Fibroblast of the conjunctiva (primary cell): ENCODE measurements at regions not wholly inside any gene's neighbourhood (a gene's known extent, or its start where the extent isn't known, plus 50 kb on each side); places are given as distances from the start of the nearest gene placed in this dataset.
"Not testable (repeated sequence)": the region's sequence is repeated elsewhere in the genome, so short reads cannot be mapped to it uniquely, and the experiment has no call there.

Experiments used
- DNase-seq: peaks from one replicate; pipeline ENCODE4 v3.0.0-alpha.2; 2010; ENCODE audit warnings: low read depth

DNA sequence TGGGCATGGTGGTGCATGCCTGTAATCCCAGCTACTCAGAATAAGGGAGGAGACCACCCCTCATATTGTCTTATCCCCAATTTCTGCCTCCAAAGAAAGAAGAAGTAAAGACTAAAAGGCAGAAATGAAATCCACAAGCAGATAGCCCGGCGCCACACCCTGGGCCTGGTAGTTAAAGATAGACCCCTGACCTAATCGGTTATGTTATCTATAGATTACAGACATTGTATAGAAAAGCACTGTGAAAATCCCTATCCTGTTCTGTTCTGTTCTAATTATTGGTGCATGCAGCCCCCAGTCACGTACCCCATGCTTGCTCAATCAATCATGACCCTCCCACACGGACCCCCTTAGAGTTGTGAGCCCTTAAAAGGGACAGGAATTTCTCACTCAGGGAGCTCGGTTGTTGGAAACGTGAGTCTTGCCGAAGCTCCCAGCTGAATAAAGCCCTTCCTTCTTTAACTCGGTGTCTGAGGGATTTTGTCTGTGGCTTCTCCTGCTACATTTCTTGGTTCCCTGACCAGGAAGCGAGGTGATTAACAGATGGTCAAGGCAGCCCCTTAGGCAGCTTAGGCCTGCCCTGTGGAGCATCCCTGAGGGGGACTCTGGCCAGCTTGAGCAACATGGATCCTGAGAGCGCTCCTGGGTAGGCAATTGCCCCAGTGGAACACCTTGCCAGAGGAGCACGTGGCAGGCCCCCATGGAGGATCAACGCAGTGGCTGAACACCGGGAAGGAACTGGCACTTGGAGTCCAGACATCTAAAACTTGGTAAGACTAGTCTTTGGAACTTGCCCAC, 188.7 kb upstream of the NDUFV2 start:
- not testable (repeated sequence) for DNase-seq

DNA sequence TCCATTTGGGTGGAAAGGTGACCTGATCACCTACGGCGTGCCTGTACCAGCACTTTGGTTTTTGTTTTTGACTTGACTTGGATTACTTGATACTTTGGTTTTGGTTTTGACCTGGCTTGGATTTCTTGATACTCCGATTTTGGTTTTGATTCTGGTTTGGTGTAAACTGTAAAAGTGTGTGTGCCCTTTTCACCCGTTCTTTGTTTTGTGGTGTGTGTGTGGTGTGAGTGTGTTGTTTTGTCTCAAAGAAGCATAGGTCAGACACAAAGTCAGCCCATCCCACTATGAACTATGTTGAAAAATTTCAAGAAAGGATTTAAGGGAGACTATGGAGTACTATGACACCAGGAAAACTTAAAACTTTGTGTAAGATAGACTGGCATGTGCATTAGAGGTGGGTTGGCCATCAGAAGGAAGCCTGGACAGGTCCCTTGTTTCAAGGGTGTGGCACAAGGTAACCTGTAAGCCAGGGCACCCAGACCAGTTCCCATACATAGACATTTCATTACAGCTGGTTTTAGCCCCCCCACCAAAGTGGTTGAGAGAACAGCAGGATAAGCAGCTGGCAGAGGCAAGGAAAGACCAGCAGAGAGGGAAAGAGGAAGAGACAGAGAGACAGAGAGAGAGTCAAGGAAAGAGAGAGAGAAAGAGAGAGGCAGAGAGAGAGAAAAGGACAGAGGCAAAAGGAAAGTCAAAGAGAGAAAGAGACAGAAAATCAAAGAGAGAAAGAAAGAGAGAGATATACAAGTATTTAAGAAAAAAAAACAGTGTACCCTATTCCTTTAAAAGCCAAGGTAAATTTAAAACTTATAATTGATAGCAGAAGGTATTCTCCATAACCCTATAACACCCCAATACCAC, 187.9 kb upstream of the NDUFV2 start:
- not testable (repeated sequence) for DNase-seq

DNA sequence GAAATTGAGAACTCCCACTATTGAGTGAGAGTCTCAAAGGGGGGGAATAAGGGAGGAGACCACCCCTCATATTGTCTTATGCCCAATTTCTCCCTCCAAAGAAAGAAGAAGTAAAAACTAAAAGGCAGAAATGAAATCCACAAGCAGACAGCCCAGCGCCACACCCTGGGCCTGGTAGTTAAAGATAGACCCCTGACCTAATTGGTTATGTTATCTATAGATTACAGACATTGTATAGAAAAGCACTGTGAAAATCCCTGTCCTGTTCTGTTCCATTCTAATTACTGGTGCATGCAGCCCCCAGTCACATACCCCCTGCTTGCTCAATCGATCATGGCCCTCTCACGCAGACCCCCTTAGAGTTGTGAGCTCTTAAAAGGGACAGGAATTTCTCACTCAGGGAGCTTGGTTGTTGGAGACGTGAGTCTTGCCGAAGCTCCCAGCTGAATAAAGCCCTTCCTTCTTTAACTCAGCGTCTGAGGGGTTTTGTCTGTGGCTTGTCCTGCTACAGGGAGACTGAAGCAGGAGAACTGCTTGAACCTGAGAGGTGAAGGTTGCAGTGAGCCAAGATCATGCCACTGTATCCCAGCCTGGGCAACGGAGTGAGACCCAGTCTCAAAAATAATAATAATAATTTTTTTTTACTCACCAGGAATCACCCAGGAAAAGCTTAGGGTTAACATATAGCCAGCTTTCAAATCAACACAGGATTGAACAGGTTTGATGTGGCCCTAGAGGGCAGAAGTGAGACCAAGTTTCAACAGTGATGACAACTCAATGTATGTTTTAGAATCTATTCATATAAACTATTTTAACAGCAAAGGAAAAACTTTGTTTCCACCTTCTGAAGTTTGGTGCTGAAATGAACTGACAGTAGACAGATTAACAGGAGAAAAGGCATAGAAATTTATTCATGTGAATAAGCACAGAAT, 181.4 kb upstream of the NDUFV2 start:
- not testable (repeated sequence) for DNase-seq

DNA sequence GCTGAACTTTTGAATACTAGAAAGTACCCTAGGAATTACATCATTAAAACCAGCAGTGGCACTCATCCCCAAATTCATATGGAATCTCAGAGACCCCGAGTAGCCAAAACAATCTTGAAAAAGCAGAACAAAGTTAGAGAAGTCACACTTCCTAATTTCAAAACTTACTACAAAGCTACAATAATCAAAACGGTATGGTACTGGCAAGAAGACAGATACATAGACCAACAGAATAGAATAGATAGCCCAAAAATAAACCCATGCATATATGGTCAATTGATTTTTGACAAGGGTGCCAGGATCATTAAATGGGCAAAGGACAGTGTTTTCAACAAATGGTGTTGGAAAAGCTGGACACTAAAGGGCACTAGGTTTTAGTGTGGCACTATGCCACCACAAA, 176.0 kb upstream of the NDUFV2 start:
- DNase-seq = no peak

DNA sequence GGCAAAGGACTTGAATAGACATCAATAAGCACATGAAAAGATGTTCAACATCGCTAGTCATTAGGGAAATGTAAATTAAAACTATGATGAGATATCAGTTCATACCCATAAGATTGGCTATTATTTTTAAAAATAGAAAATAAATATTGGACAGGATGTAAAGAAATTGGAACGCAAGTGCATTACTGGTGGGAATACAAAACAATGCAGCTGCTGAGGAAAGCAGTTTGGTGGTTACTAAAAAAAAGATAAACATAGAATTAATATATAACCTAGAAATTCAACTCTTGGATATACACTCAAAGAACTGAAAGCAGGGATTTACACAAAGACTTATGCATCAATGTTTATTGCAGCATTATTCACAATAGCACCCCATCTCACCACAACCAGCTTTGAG, 174.5 kb upstream of the NDUFV2 start:
- no peak for DNase-seq

DNA sequence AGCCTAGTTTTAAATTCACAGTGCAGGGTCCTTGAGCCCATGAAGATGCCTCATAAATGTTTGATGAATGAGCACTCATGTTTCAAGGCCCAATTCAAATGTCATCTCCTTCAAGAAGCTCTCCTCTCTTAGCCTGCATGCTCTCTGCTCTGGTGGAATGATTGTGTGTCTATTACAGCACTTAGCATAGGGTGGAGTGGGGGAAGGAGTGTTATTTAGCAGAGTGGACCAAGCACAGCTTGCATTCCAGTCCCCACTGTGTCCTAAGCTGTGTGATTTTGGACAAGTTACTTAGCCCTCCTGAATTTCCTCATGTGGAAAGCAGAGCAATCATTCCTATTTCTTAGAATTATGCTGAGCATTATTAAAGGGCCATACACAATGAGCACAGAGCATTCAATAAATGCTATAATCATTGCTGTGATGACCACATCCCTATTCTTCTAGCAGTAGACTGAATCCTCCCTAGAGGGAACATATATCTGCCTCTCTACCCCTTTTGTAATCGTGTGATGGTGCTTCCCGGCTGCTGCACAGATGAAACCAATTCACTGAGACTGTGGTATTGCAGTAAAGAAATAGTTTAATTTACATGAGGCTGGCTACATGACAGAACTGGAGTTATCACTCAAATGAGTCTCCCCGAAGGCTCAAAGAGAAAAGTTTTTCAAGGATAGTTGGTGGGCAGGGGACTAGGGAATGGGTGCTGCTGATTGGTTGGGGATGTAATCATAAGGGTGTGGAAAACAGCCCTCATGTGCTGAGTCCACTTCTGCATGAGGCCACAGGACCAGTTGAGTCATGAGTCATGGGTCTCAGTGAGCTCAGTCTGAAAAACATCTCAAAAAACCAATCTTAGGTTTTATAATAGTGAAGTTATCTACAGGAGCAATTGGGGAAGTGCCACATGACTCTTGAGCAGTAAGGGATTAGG, 173.4 kb upstream of the NDUFV2 start:
- DNase-seq = no peak

DNA sequence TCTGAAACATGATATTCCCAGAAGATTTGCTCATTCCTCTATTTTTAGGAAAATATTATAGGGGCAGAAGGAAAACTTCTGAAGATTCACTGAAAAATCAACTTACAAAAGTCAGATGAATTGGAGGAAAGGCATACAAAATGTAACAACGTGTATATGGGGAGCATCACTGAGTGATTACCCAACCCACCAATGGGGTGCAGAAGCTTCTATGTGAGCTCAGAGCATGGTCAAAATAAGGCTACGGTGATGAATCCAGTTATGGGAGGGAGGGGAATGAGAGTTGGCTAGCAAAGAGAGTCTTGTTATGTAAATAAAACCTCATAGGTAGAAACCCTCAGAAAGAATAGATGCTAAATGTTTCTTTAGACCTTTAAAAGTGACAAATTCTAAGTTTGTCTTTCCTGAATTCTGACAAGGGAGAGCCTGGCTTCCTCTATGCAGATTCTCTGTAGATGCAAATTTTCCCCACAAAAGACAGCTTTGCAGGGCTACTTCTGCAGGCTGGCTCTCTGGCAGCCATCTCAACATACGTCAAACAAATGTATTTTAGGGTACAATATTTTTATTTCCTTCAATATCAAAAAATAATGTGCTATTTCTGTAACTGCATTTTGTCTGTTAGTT, 171.4 kb upstream of the NDUFV2 start:
- DNase-seq = peak; percentile 28

DNA sequence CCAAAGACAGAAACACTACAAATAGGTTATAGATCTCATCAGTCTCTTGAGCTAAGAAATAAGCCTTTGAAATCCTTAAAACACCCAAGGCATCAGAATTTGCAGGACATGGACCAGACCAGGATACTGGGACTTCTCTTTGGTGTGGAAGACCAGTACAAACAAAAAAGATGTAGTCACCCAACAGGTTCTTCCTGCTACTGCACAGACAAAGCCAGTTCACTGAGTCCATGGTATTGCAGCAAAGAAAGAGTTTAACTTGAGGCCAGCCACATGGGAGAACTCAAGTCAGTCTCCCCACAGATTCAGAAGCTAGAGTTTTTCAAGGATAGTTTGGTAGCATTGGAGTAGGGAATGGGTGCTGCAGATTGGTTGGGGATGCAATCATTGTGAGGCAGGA, 169.6 kb upstream of the NDUFV2 start:
- DNase-seq = no peak

DNA sequence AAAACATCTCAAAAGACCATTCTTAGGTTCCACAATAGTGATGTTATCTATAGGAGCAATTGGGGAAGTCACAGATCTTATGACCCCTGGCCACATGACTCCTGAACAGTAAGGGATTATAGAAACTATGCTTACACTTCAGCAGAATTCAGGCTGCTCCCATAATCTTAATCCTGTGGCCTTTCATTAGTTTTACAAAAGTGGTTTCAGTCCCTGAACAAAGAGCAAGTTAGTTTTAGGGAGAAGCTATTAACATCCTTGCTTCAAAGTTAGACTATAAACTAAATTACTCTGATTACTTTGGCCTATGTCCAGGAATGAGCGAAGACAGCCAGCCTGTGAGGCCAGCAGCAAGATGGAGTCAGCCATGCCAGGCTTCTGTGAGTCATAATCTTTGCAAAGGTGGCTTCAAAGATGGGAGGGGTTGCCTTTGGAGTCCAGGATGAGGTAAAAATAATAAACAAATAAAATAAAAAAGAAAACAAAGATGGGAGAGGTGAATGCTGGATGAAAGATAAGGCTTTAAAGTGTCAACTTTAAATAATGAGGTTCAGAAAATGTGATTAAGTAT, 168.7 kb upstream of the NDUFV2 start:
- no peak for DNase-seq

DNA sequence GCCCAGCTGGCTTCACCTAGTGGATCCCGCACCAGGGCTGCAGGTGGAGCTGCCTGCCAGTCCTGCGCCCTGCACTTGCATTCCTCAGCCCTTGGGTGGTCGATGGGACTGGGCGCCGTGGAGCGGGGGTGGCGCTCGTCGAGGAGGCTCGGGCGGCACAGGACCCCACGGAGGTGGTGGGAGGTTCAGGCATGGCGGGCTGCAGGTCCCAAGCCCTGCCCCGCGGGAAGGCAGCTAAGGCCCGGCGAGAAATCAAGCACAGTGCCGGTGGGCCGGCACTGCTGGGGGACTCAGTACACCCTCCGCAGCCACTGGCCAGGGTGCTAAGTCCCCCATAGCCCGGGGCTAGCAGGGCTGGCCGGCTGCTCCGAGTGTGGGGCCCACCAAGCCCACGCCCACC, 167.2 kb upstream of the NDUFV2 start:
- DNase-seq = not testable (repeated sequence)

DNA sequence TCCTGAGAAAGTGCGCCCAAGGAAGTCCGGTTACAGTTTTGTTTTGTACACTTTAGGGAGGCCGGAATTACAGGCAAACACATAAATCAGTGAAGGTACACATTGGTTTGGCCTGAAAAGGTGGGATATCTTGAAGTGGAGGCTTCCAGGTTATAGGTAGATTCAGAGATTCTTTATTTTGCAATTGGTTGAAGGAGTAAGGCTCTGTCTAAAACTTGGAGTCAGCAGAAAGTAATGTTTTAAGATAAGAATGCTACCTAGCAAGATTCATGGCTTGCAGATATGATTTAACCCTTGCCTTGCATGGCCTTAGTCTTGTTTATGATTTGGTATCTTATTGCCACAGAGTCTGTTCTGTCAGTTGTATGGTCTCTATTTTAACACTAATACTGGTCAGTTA, 165.9 kb upstream of the NDUFV2 start:
- DNase-seq = no peak

DNA sequence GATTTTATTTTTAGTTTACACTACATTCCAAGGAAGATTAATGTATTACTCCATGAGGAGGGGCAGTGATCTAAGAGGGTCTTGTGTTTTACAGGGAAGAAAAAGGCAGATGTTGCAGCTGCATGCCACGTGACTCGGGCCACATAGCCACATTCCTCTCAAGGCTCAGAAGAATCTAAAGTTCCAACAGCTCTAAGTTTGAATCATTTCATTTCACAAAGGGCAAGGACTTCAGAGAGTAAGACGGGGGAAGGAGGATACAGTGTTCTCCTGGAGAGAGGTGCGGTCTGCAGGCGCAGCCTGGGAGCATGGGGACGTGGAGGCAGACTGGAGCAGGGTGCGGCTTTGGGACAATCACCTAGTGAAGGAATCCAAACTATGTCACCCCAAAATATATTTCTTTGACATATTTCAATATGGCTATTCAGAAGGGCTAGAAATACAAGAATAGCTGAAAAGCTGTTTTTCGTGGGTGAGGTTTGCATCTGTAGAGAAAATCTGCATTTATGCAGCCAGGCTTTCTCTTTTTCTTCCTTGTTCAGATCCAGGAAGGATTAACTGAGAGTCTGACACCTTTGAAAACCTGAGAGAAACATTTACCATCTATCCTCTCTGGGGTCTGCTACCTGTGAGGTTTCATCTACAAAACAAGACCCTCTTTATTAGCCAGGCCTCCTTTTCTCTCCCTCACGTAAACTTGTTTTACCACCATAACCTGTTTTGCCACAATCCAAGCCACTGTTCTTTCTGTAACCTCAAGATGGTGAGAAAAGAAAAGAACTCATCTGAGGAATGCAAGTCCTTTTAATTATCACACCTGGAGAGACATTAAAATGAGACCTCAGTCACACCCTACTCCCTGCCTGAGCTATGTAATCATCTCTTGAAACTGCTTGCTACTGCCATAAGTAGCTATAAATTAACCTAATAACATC, 165.1 kb upstream of the NDUFV2 start:
- DNase-seq = no peak

DNA sequence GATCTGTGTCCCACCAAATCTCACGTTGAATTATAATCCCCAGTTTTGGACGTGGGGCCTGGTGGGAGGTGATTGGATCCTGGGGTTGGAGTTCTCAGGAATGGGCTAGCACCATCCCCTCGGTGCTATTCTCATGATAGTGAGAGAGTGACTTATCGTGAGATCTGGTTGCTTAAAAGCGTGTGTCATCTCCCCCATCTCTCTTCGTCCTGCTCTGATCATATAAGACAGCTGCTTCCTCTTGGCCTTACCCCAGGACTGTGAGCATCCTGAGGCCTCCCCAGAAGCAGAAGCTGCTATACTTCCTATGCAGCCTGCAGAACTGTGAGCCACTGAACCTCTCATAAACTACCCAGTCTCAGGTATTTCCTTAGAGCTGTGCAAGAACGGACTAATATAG, 163.7 kb upstream of the NDUFV2 start:
- DNase-seq = no peak

DNA sequence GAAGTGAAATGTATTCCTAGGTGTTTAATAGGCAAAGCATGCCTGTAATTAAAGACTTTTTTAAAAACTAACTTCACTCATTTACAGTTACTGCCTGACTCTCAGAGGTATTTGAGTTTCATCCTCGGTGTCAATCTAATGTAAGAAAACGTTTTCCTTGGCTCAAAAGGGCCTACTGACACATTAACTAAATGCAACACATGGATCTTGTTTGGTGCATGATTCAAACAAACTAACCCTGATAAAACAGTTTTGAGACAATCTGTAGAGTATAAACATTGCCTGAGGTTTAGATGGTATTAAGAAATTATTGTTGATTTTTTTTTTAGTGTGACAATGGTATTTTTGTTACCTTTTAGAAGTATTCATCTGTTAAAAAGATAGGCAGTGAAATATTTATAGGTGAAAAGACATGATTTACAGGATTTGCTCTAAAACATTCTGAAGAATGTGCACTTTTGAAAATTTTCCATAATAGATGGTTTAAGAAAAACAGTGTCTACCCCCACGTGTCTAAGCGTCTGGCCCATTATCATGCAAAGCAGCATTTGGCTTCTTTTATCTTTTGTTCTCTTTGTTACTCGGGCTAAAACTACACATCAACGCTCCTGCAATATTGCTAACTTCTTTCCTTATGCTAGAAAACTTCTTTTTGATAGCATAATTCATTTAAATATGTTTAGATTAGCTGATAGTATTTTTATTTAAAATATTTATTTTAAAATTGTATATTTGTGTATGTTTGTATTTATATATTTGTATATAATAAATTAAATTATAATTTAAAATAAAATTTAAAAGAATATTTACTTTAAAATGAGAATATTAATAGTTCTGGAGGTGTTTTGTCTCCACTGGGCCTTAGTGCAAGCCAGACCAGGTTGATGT, 160.2 kb upstream of the NDUFV2 start:
- no peak for DNase-seq

DNA sequence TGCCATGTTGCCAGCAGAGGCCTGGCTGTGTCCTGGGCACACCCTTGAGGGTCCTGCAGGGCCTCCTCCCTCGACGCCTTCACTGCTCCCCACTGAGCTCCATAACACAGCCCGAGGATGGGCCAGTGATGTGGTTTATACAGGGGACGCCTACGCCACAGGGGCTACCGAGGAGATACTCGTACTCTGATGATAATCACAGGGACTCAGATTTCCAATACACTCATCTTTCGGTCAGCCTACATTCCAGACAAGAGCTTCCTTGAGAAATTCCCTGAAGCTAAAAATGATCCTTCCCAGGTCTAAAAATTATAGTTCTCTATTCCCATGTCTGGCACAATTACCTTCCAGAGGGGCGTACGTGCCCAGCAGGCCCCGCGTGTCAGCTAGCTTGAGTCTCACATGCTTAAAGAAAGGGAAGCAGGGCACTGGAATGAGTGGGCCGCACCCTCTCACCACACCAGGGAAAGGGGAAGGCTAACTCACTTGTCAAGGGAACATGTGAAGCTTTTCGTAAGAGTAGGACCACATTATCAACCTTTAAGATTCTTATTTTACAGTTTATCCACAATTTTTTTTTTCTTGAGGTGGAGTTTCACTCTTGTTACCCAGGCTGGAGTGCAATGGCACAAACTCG, 159.5 kb upstream of the NDUFV2 start:
- no peak for DNase-seq

DNA sequence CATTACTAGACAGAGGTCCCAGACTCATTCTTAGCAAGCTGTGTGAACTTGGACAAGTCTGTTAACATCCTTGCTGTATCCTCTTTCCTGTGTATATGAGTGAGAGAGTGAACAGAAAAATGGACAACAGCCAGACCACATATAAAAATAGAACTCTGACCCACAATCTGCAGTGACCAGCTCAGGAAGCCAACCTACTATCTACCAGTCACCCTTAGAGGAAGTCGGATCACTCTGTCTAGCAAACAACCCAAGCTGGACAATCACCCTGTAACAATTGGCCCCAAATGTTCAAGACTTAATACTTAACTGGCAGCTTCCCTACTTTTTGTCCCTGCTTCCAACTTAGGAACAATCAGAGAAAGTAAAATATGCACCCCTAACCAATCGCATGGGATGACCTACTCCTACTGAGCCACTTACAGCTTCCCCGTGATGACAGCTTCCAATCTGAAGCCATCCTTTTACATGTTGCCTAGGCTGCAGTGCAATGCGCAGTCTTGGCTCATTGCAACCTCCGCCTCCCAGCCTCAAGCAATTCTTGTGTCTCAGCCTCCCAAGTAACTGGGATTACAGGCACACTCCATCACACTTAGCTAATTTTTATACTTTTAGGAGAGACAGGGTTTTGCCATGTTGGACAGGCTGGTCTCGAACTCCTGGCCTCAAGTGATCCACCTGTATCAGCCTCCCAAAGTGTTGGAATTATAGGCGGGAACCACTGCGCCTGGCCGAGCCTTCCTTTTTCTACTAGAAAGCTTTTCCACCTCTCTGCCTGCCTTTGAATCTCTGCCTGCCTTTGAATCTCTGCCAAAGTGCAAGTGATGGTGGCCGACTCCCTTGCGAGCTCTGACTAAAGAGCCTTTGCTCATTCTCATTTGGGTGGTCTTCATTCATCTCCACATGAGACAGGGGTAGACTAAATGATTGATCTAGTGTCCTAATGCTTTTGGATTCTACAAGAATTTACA, 158.3 kb upstream of the NDUFV2 start:
- peak; percentile 27 for DNase-seq
